GM23338 (cell line): ENCODE measurements at regions not wholly inside any gene's neighbourhood (a gene's known extent, or its start where the extent isn't known, plus 50 kb on each side); places are given as distances from the start of the nearest gene placed in this dataset.

ENCODE experiments used
- ATAC-seq: fragments of 200-7000 bp; cut with Tn5 transposase; 3 replicates; pipeline ENCODE4 v1.9.1; 2020
- DNase-seq: peaks from one replicate; pipeline ENCODE4 v3.0.0-alpha.2; 2015; ENCODE audit warnings: low spot score
- H2AFZ ChIP-seq: fragments of 200-600 bp; sonication (generic); 2 replicates; pipeline ENCODE4 v1.8.0; 2016; ENCODE audit warnings: antibody characterized with exemption, mild to moderate bottlenecking, moderate library complexity
- H3F3A ChIP-seq: fragments of 200-600 bp; sonication (generic); replicated peaks from 2 replicates; pipeline ENCODE4 v1.8.0; 2017; ENCODE audit warnings: antibody characterized with exemption, mixed run types, low read depth
- H3K27ac ChIP-seq: fragments of 200-600 bp; sonication (generic); 2 replicates; pipeline ENCODE4 v1.6.1; 2016; ENCODE audit warnings: low read depth
- H3K27me3 ChIP-seq: fragments of 200-600 bp; sonication (generic); 2 replicates; pipeline ENCODE4 v1.8.0; 2016; ENCODE audit warnings: mild to moderate bottlenecking, mixed run types, moderate library complexity; ENCODE audit not compliant: insufficient read depth
- H3K36me3 ChIP-seq: fragments of 200-600 bp; sonication (generic); 2 replicates; pipeline ENCODE4 v1.8.0; 2016; ENCODE audit warnings: mild to moderate bottlenecking; ENCODE audit not compliant: insufficient read depth
- H3K4me1 ChIP-seq: fragments of 200-600 bp; sonication (generic); 2 replicates; pipeline ENCODE4 v1.8.0; 2016; ENCODE audit warnings: mild to moderate bottlenecking, moderate library complexity; ENCODE audit not compliant: insufficient read depth
- H3K4me2 ChIP-seq: fragments of 200-600 bp; sonication (generic); 2 replicates; pipeline ENCODE4 v1.7.1; 2017; ENCODE audit warnings: mixed run types
- H3K4me3 ChIP-seq: fragments of 200-600 bp; sonication (generic); 2 replicates; pipeline ENCODE4 v1.6.1; 2016; ENCODE audit warnings: mixed run types
- H3K79me2 ChIP-seq: fragments of 200-600 bp; sonication (generic); replicated peaks from 2 replicates; pipeline ENCODE4 v1.8.0; 2017; ENCODE audit warnings: mild to moderate bottlenecking; ENCODE audit not compliant: insufficient read depth
- H3K9me2 ChIP-seq: fragments of 200-600 bp; sonication (generic); 2 replicates; pipeline ENCODE4 v1.8.0; 2017; ENCODE audit not compliant: insufficient read depth
- H4K20me1 ChIP-seq: fragments of 200-600 bp; sonication (generic); replicated peaks from 2 replicates; pipeline ENCODE4 v1.8.0; 2017; ENCODE audit warnings: mild to moderate bottlenecking; ENCODE audit not compliant: insufficient read depth
- H3K27ac Mint-ChIP-seq: 2 replicates; pipeline ENCODE4 v1.8.0; 2020; ENCODE audit warnings: inconsistent platforms, mild to moderate bottlenecking, moderate library complexity, mixed read lengths
- H3K27me3 Mint-ChIP-seq: 3 replicates; pipeline ENCODE4 v1.8.0; 2022; ENCODE audit warnings: low read depth, mild to moderate bottlenecking, moderate library complexity, mixed read lengths, inconsistent platforms; ENCODE audit not compliant: insufficient read depth, poor library complexity
- H3K36me3 Mint-ChIP-seq: 3 replicates; pipeline ENCODE4 v1.8.0; 2021; ENCODE audit warnings: low read depth, mild to moderate bottlenecking, inconsistent platforms, moderate library complexity, mixed read lengths
- H3K4me1 Mint-ChIP-seq: 3 replicates; pipeline ENCODE4 v1.8.0; 2020; ENCODE audit warnings: mild to moderate bottlenecking, inconsistent platforms, mixed read lengths
- H3K4me3 Mint-ChIP-seq: 3 replicates; pipeline ENCODE4 v1.8.0; 2021; ENCODE audit warnings: moderate library complexity, mild to moderate bottlenecking, inconsistent platforms, mixed read lengths
- H3K9me3 Mint-ChIP-seq: 3 replicates; pipeline ENCODE4 v1.8.0; 2020; ENCODE audit warnings: moderate library complexity, mild to moderate bottlenecking, inconsistent platforms, mixed read lengths
- CREB1 ChIP-seq: fragments of 250-450 bp; sonication (Bioruptor Pico); IDR thresholded peaks from 2 replicates; pipeline ENCODE4 v1.5.0; 2020; ENCODE audit warnings: low read depth, mild to moderate bottlenecking, moderate library complexity
- CTCF ChIP-seq, 2 experiments: fragments of 200-600 bp in 1 of 2; sonication (generic) in 1 of 2; conservative IDR thresholded peaks; 2 replicates each; pipeline versions ENCODE4 v1.5.1 to v1.6.1; 2016 to 2017; ENCODE audit warnings: antibody characterized with exemption in 2 of 2, low read depth in 2 of 2, mild to moderate bottlenecking in 2 of 2, moderate library complexity in 1 of 2
- ETS1 ChIP-seq: IDR thresholded peaks from 2 replicates; pipeline ENCODE4 v1.6.1; 2016; ENCODE audit warnings: antibody characterized with exemption
- EZH2 ChIP-seq: fragments of 200-600 bp; sonication (generic); IDR thresholded peaks from one replicate; pipeline ENCODE4 v1.8.0; 2017; ENCODE audit warnings: antibody characterized with exemption, mild to moderate bottlenecking, low read depth; ENCODE audit not compliant: unreplicated experiment
- EZH2phosphoT487 ChIP-seq: fragments of 200-600 bp; sonication (generic); IDR thresholded peaks from one replicate; pipeline ENCODE4 v1.8.1; 2018; ENCODE audit warnings: antibody characterized with exemption; ENCODE audit not compliant: unreplicated experiment
- JUNB ChIP-seq: IDR thresholded peaks from one replicate; pipeline ENCODE4 v1.6.1; 2016; ENCODE audit warnings: antibody characterized with exemption; ENCODE audit not compliant: unreplicated experiment
- NANOG ChIP-seq: IDR thresholded peaks from 2 replicates; pipeline ENCODE4 v1.6.1; 2016; ENCODE audit warnings: antibody characterized with exemption, borderline replicate concordance
- POLR2AphosphoS5 ChIP-seq: IDR thresholded peaks from 2 replicates; pipeline ENCODE4 v1.6.1; 2016; ENCODE audit warnings: antibody characterized with exemption, low read depth
- REST ChIP-seq: IDR thresholded peaks from one replicate; pipeline ENCODE4 v1.6.1; 2018; ENCODE audit warnings: antibody characterized with exemption; ENCODE audit not compliant: unreplicated experiment
- STAT1 ChIP-seq: IDR thresholded peaks from one replicate; pipeline ENCODE4 v1.6.1; 2016; ENCODE audit warnings: antibody characterized with exemption; ENCODE audit not compliant: unreplicated experiment
- ZNF114 ChIP-seq: fragments of 250-450 bp; sonication (Bioruptor Pico); IDR thresholded peaks from 2 replicates; pipeline ENCODE4 v1.5.0; 2020; ENCODE audit warnings: mild to moderate bottlenecking, moderate library complexity
- ZNF331 ChIP-seq: fragments of 250-450 bp; sonication (Bioruptor Pico); IDR thresholded peaks from 2 replicates; pipeline ENCODE4 v1.5.0; 2020; ENCODE audit warnings: low read depth, mild to moderate bottlenecking, moderate library complexity
- ZNF462 ChIP-seq: fragments of 250-450 bp; sonication (Bioruptor Pico); IDR thresholded peaks from 2 replicates; pipeline ENCODE4 v1.5.0; 2020; ENCODE audit warnings: mild to moderate bottlenecking, moderate library complexity

- H3K4me1 ChIP-seq: no peaks in the 10 kb centered on the region
- DNase-seq: no peak
- no peak overlapping the region for H3K4me3 ChIP-seq
- H3K79me2 ChIP-seq: no peaks in the 10 kb centered on the region
- H2AFZ ChIP-seq: no peak overlapping the region
- Mint-ChIP-seq H3K9me3 (peaks cover 7% of the 10 kb centered on the region; the same call in 2 of the 3 replicates), H3K27me3 (no peaks in the 10 kb centered on the region), H3K27ac (no peak overlapping the region), H3K4me3 (no peak overlapping the region), H3K4me1 (no peaks in the 10 kb centered on the region; the same call in 2 of the 3 replicates), H3K36me3 (0 out of 3 replicates have a peak, but pooled peaks cover 3% of the 10 kb centered on the region)
- H3K4me2 ChIP-seq: no peak overlapping the region
- TF ChIP-seq CTCF (conservative IDR thresholded peaks at IDR 0.05; ENCODE audit: low read depth in 2 of 2) (no peak), EZH2 (no peak), REST (no peak), ZNF462 (no peak), CREB1 (CRISPR knock-in tag) (no peak), JUNB (no peak), EZH2phosphoT487 (no peak), NANOG (no peak), POLR2AphosphoS5 (no peak), ETS1 (no peak), STAT1 (no peak), ZNF114 (no peak), ZNF331 (CRISPR knock-in tag) (no peak)
- no peaks in the 10 kb centered on the region for H3F3A ChIP-seq
- no peak overlapping the region for H3K27ac ChIP-seq
- no peak for ATAC-seq
- H3K36me3 ChIP-seq: no peaks in the 10 kb centered on the region
- H4K20me1 ChIP-seq: no peaks in the 10 kb centered on the region
- no peaks in the 10 kb centered on the region for H3K27me3 ChIP-seq
- H3K9me2 ChIP-seq: no peaks in the 10 kb centered on the region
Measured at GRCh38 chr5:52427615-52428014, 360.1 kb upstream of the ITGA1 start.
